Fibroblast of villous mesenchyme (primary cell): ENCODE measurements at regions not wholly inside any gene's neighbourhood (a gene's known extent, or its start where the extent isn't known, plus 50 kb on each side); places are given as distances from the start of the nearest gene placed in this dataset.
A peak's percentile ranks its signal among the peaks of the same experiment; 100 is the strongest.

Experiments
- DNase-seq: peaks from one replicate; pipeline ENCODE4 v3.0.0-alpha.2; 2010; ENCODE audit warnings: low read depth
- H3K4me3 ChIP-seq: 2 replicates; pipeline ENCODE4 v1.5.1; 2011; ENCODE audit warnings: low read depth, mild to moderate bottlenecking, low read length
- CTCF ChIP-seq: IDR thresholded peaks from 2 replicates; pipeline ENCODE4 v1.5.1; 2012; ENCODE audit warnings: low read depth, mild to moderate bottlenecking, low read length; ENCODE audit not compliant: insufficient read depth

GRCh38 chr9:106625259-106625789 lies 237.6 kb upstream of the ZNF462 start:
- no peak for DNase-seq
- no peak overlapping the region for H3K4me3 ChIP-seq
- TF ChIP-seq CTCF = no peak

- H3K4me3 ChIP-seq = no peak overlapping the region
- TF ChIP-seq CTCF = no peak
These were observed 236.0 kb upstream of the ZNF462 start for GRCh38 chr9:106626936-106627335.

GRCh38 chr9:106632621-106633020 lies 230.3 kb upstream of the ZNF462 start:
- DNase-seq = no peak
- H3K4me3 ChIP-seq = no peak overlapping the region
- TF ChIP-seq CTCF = no peak

More at GRCh38 chr9:106626936-106627335, 236.0 kb upstream of the ZNF462 start:
- DNase-seq = no peak

- DNase-seq = peak; percentile 3
- H3K4me3 ChIP-seq = no peak overlapping the region
- TF ChIP-seq CTCF = no peak
These were observed 228.8 kb upstream of the ZNF462 start for GRCh38 chr9:106634183-106634582.

GRCh38 chr9:106634641-106635040 lies 228.3 kb upstream of the ZNF462 start:
- TF ChIP-seq CTCF = no peak
- H3K4me3 ChIP-seq = no peak overlapping the region
- no peak for DNase-seq

- no peak for TF ChIP-seq CTCF
These were observed 225.5 kb upstream of the ZNF462 start for GRCh38 chr9:106637486-106637885.

More at GRCh38 chr9:106637486-106637885, 225.5 kb upstream of the ZNF462 start:
- no peak overlapping the region for H3K4me3 ChIP-seq
- DNase-seq = no peak
